ENCODE measurements at regions not wholly inside any gene's neighbourhood (a gene's known extent, or its start where the extent isn't known, plus 50 kb on each side); places are given as distances from the start of the nearest gene placed in this dataset.
"Not testable (repeated sequence)": the region's sequence is repeated elsewhere in the genome, so short reads cannot be mapped to it uniquely, and the experiment has no call there.

DNA sequence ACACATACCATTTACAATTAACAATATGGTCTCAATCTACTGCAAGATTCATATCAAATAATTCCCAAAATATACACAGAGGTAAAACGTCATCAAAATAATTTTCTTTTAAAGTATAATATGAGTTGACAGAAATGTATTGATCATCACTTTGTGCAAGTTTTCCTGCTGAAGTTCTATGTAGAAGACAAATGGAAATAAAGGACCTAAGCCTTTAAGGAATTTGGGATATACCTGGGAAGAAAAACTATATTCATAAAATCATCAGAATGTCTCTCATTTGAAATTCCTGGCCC is 61.1 kb upstream of the DAAM1 start:
- DNase-seq, result no peak

DNA sequence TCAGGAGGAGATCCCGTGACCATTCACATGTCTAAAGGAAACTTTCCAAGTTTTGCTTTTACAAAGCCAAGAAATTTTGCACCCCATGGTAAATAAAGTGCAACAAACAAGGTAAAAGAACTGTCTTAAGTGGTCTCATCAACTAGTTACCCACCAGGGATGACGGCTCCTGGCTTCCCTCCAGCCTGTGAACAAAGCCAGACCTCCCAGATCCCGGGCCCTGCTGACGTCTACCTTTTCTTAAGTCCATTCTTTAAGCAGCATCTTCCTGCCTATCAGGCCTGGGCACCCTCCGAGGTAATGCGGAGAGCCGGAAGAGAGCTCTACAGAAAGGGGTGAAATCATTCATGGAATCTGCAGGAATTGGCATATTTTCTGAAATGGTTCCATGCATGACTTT is 58.0 kb upstream of the DAAM1 start:
- DNase-seq, result no peak

DNA sequence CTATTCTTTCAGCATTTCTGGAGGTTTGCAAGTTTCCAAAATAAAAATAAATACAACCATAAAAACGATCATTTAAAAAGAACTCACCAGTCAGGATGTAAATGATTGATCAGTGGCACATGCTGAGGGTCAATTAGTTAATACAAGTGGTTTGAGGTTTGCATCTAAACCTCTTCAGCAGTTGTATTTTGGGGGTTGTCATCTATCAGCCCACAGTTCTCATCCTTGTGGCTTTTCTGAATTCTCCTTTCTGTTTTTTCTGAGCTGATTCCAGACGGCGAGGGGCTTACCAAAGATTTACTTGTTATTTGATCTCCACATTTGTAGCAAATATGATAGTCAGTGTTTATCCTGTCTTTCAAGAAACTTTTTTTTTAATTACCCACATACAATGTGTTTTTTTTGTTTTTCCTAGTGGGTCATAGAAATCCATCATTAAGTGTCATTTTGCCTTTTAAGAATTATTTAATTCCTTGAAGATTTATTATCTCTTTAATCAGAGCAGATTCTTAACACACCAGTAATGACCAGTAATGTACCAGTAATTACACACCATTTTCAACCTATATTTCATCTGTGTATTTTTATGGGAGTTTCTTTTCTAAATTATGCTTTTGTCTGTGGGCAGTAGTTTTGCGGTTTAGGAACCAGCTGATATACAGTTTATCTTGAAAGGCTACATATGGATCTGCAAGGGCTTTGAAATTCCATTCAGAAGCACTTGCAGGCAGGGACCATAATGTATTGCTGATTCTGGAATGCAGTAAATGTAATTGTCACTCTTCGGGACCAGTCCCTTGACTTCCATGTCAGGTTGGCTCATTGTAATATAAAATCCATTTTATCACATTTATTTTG is 56.3 kb upstream of the DAAM1 start:
- DNase-seq, result peak; percentile 39

DNA sequence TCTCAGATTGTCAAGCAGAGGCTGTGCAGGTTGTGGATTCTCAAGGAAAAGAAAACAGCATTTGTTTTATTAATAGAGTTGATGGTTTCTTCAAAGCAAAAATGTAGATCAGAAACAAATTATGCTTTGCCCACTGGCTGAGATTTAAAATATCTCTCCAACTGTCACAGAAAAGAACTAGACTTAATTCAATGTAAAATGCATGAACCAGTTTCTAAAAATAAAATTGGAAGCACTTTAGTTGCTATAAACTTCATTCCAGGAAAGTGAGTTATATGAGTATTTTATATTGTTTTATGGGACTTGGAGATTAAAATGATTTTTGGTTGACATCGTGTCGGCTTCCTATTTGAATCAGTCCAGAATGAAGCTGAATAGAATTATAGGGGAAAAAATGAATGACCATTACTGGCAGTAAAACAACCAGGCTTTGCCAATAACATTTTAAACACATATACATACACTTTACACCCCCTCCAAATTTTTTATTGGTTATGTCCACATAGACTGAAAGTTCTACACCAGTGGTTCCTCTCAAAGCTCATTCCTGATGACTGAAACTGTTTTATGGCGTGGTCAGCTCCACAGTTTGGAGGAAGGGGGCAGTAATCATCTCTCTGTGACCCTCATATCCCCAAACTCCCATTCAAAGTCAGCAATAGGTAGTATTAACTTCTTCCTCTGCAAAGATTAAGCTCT is 55.5 kb upstream of the DAAM1 start:
- DNase-seq, result peak; percentile 36

DNA sequence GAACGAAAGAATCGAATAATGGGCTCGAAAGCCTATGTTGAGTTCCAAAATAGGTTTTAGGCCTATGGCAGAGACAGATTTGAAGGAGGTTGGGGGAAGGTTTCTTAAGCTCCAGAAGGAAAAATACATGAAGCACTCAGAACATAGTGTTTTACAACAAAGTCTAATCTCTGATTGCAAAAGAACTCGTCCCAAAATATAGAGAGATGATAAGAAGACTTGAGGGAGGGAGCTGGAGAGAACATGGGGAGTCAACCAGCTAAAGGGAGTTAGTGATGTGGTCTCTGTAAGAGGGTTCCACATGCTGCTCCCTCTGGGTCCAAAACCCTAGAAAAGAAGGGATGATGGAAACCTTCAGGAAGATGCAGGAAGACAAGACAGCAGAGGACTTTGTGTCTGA is 54.8 kb upstream of the DAAM1 start:
- no peak for DNase-seq

DNA sequence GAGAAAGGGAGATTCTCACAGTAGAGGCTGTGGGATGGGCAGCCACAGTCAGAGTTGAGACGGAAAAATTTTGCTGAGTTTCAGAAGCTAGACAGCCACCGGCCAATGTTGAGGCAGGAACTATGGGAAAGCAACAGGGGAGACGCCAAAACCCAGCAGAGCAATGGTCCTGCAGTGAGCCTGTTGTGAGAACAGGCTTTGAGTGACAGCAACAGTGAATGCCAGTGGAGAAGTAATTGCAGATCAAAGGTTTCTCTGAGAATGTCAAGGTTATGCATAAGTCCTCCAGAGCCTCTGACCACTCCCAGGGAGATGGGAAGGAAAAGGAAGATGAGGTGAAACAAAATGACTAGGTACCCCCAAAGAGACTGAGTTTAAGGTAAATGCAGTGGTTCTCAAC is 54.2 kb upstream of the DAAM1 start:
- DNase-seq, result no peak

DNA sequence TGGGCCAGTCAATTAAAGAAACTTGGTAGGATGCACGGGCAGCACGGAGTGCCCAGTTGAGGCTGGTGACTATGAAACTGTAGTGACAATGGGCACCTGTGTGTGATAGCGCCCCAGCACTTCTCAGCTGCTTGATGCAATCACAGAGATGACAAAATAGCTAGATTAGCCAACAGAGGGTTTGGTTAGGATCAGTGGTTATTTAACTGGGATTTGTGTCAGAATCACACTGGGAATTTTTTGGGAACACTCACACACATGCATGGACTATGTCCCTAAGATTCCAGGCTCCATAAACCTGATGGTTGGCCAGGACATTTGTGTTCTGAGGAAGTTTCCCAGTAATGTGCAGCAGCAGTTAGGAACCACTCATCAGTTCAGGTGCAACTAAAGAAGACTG is 51.2 kb upstream of the DAAM1 start:
- DNase-seq, result no peak

DNA sequence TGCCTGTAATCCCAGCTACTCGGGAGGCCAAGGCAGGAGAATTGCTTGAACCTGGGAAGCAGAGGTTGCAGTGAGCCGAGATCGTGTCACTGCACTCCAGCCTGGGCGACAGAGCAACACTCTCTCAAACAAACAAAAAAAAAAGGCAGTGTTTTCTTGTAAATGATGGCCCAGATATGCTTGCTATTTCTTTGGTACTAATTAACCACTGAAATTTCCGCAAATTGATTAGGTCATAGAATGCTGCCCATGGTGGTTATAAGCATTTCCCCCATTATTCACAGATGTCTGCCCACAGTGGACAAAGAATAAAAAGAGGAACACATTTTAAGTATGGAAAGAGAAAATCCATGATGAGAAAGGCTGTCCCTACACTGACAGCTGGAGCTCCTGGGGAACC is 49.9 kb upstream of the DAAM1 start:
- not testable (repeated sequence) for DNase-seq
